HEK293 (cell line): ENCODE measurements at regions not wholly inside any gene's neighbourhood (a gene's known extent, or its start where the extent isn't known, plus 50 kb on each side); places are given as distances from the start of the nearest gene placed in this dataset.

Experiments
- HOXD13 ChIP-seq: sonication (generic); formaldehyde crosslinking; IDR thresholded peaks from 2 replicates; pipeline ENCODE4 v1.8.0; 2022; ENCODE audit warnings: missing genetic modification reagents, borderline replicate concordance
- ZBTB6 ChIP-seq: fragments of 450-650 bp; formaldehyde crosslinking; IDR thresholded peaks from 2 replicates; pipeline ENCODE4 v1.5.1; 2017; ENCODE audit warnings: missing biosample characterization, missing genetic modification characterization

GRCh38 chr13:23995283-23996073 lies 98.2 kb upstream of the C1QTNF9B start:
- TF ChIP-seq HOXD13 (CRISPR knock-in tag) (no peak), ZBTB6 (tag by site-specific recombination) (no peak)
